Suppressor macrophage treated with lipopolysaccharide for 1 hour (primary cell): ENCODE measurements at regions not wholly inside any gene's neighbourhood (a gene's known extent, or its start where the extent isn't known, plus 50 kb on each side); places are given as distances from the start of the nearest gene placed in this dataset.
"Not testable (repeated sequence)": the region's sequence is repeated elsewhere in the genome, so short reads cannot be mapped to it uniquely, and the experiment has no call there.

Experiments
- DNase-seq, 3 donors: peaks; one replicate each; pipeline ENCODE4 v3.0.0-alpha.2; 2020 to 2022

DNA sequence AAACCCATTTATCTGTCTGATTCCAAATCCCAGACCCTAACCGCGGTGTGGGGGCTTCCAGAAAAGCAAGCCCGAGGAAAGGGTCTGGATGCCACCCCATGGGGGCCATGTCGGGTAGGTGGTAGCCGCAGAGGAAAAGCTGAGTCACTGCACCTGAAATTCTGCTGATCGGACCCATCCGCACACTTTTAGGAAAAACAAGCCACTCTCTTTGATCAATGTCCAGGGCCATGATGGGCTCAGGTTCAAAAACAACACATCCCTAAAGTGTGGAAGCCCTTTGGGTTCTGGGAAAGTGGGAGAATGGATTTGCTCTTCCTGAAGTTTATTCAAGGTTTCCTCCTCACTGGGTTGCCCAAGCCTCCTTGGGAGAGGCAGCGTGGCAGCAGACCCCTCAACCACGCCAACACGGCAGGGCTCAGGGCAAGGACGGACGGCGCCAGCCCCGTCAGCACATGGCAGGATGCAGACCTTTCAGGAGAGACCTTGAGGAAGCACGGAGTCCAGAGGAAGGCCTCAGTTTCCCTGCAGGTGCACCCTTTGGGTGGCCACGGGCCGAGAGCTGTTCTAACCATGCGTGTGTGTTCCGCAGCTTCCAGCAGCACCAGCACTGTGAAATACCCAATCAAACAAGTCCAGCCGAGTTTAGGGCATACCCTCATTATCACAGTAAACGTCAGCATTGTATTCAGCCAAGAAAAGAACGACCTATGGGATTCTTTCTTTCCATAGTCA, 367.0 kb downstream of the FOXL1 start:
- no peak for DNase-seq

DNA sequence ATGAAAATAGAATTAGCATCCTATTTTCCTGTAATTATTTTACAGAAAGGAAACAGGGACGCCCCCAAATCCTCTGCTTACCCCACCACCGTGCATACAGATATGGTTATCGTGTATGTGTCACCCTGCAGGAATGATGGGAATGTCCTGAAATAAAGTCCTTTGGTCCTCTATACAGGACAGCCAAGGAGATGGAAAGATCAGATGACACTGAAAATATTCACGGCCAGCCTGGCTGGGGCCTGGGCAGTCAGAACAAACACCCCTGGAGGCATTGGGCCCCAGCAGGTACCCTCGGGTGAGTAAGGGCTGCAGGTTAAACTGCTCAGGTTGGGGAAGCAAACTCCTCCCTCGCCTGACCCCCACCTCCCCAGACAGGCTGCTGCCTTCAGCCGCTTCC, 368.0 kb downstream of the FOXL1 start:
- DNase-seq: no peak

DNA sequence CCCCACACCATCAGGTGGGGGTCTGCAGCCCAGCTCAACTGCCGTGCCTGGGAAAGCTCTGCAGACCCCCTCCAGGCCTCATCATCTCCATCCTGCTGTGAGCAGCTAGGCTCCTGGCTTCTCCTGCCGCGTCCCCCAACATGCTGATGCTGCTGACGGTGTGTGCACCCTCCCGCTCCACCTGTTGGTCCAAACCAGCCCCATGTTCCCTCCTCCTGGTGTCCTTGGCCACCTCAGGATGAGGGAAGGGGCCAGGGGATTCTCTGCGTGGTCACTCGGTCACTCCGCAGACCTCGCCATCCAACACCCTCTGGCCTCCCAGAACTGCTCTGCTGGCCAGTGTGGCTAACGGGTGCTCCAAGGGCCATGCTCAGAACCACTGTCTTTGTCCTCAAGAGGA, 368.6 kb downstream of the FOXL1 start:
- no peak for DNase-seq

DNA sequence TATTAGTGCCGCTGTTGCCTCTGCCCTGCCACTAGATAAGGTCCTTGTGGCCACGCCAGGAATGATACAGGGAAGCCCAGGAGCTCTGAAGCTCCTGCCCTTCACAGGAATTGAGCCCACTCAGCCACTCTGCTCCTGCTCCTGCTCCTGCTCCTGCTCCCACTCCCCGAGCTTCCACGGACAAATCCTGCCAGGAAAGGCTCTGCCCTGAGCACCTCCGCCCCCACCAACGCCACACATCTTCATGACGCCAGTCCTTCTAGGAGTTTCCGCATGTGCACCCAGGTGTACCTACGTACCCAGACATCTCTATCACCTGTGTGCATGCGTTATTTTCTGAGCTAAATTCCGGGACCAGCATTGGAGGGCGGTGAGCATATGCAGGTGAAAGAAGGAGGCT, 369.1 kb downstream of the C16orf95 start:
- DNase-seq: no peak

DNA sequence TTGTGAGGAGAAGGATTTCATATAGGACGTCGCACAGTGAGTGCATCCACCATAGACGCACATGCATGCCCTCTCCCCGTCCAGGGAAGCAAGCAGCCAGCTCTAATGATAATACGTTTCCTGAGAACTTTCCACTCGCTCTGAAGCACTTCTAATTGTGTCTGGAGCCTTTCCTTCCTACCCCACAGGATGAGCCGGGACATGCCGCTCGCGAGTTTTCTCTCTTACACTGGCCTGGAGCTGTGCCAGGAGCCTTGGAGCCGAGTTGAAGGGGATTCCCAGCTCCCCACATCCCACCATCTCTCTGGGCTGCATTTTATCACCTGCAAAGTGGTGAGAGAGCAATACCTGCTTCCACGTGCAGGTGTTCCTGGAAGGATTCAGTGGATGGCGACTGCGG, 368.1 kb downstream of the C16orf95 start:
- no peak for DNase-seq

DNA sequence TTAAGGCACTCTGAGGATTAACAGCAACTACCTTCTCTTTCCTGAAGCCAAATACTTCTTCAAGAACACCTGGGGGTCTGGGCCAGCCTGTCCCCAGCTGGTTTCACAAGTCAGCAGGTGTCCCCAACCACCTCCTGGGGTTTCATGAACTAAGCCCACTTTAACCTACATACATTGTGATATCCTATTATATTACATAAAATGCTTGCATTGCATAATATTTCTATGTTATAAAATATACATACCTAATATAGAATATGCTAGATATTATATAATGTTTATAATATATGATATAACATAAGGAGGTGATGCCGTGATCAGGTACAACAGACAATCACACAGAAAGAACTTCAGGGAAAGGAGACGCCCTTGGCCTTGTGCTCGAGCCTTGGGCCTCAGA, 367.6 kb downstream of the C16orf95 start:
- DNase-seq: no peak

DNA sequence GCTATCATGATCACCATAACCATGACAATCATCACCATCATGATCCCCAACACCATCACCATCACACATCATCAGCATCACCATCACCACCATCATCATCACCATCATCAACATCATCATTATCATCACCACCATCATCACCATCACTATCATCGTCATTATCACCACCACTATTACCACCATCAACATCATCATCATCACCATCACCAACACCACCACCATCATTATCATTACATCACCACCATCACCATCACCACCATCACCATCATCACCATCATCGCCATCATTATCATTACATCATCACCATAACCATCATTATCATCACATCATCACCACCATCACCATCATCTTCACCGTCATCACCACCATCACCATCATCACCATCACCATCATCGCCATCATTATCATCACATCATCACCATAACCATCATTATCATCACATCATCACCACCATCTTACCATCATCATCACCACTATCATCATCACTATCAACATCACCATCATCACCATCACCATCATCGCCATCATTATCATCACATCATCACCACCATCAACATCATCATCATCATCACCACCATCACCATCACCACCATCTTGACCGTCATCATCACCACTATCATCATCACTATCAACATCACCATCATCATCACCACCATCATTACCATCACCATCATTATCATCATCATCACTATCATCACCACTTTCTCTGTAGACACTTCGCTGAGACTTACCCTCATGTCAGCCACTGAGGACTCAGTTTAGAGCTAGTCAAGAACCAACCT, 366.0 kb downstream of the C16orf95 start:
- DNase-seq: no peak

DNA sequence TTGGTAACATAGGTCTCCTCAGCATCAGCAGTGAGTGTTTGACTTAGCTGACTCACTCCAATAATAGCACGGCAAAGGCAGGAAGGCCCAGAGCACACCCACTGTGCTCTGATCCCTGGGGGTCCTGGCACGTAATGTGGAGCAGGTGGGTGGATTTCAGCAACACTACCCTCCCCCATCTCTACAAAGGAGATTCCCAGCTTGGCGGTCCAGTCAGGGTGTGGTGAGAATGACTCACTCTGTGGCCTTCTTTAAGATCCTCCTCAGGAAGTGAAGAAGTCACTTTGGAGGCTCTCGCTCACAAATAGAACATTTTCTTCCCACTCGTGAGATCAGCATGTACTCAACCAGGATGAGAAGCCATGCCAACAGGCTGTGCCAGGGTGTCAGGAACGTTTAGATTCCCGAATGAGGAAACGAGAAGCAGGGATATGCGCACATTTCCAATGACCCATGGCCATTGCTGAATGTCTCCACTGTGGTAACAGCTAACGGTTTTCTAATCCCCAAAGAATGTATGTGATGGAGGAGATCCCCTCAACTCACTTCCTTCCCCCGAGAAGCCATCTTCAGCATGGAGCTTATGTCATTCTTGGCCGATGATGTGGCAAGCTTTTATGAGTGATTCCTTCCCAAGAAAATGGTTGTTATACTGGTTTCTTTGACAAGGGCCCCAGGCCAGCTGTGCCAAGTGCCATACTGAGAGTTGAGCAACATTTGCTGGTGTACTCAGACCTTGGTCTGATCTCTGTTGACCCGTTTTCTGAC, 365.2 kb downstream of the C16orf95 start:
- peak; percentile 46 to 75 (median 60) for DNase-seq

DNA sequence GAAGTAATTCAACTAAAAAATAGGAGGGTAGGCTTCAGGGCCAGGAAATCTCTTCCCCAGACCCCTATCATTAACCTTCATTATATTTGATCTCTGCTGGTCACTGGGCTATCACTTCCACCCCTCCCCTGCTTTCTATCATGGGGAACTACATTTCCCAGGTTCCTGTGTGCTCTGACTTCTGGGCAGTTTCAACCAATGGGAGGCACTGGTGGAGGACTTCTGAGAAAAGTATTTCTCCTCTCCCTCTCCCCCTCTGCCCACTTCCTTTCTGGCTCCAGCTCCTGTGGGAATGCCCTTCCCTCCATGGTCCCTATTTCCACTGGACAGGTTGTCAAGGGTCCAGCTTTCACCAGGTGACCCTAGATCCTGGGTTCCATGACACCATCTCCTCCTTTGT, 364.4 kb downstream of the C16orf95 start:
- DNase-seq: no peak

DNA sequence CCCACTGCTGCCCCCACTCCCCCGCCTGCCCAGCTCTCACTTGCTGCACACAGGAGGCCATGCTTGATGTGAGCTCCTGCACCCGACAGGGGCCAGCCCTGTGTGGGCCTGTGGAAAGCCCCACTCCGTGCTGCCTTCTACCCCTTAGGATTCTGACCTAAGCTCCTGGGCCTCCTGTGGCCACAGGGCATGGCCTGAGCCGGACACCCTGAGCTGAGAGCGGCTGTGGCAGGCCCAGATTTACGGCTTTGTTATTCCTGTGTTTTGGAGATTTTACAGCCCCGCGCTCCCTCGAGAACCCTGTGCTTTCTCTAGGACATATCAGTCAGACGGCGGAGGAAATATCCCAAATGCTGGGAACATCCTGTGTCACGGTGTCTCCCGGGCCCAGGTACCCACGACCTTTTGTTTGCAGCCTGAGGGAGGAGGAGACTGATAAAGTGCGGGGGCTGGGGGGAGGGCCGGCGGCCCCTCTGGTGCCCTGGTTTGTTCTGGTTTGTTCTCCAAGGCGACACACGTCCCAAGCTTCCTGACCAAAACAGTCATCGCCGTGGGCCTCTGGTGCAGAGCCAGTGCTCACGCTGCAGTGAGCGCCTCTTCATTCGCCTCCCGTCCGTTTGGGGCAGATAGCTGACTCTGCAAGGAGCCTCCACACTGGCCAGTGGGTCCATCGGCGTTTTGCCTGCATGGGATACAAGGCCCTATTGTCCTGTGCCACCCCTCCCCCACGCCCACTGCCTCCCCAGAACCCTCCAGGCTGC, 363.4 kb downstream of the C16orf95 start:
- DNase-seq: no peak

DNA sequence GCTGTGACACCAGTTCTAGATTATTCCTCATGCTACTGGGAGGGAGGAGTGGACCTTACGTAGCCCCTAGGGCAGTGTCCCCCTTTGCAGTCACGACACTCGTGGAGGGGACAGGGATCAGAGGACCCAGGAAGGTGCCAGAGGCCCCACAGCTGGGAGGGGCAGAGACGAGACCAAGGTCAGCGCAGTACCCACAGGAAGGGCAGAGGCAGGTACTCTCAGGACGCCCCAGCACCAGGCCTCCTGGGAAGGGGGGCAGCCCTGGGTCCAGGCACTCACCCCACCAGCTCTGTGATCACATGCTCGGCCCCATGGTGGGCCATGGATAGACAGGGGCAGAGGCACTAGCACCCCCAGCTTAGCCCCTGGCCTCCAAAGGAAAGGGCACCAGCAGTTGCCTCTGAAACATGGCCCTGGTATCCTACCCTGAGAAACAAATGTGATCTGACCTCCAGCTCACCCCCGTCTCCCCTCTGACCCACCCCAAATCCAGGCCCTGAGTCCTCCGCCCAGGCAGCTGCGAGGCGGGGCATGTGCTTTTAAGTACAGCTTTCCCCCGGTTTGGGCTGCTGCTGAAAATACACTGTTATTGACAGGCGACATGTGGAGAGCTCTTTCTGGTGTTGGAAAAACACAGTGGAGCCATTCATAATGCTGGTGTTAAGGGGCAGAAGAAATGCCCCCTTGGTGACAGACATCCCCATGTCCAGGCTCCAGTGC, 361.9 kb downstream of the C16orf95 start:
- DNase-seq: no peak

DNA sequence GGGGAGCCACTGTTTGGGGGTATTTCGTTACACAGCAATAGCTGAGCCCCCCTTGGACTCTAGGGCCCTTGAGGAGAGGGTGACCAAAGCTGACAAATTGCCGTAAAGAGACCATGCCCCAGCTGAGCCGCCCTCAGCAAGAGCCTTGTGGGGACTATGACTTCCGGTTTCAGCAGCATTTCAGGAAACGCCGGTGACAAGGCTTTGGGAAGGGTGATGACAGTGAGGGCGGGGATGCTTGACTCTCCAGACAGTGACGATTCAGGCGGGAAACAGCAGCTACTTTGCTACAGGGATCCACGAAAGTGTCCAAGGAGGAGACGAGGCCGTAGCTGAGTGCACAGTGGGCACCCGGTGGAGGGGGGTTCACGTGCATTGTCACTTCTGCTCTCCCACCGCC, 360.8 kb downstream of the C16orf95 start:
- peak; percentile 35 to 54 (median 39) for DNase-seq

DNA sequence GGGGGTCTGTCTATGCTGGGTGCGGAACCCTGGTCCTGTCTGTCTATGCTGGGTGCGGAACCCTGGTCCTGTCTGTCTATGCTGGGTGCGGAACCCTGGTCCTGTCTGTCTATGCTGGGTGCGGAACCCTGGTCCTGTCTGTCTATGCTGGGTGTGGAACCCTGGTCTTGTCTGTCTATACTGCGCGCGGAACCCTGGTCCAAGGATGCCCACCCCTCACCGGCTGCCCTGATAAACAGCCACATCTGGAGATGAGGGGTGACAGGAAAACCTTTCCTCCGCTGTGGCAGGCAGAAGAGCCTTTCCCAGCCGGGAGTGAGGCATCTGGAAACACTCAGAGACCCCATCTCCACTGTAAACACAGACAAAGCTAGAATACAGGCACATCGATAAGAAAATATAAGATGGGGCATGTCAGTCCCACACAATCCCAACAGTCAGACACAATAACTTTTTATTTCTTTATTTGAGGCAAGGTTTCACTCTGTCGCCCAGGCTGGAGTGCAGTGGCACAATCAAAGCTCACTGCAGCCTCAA, 359.5 kb downstream of the C16orf95 start:
- DNase-seq: not testable (repeated sequence)

DNA sequence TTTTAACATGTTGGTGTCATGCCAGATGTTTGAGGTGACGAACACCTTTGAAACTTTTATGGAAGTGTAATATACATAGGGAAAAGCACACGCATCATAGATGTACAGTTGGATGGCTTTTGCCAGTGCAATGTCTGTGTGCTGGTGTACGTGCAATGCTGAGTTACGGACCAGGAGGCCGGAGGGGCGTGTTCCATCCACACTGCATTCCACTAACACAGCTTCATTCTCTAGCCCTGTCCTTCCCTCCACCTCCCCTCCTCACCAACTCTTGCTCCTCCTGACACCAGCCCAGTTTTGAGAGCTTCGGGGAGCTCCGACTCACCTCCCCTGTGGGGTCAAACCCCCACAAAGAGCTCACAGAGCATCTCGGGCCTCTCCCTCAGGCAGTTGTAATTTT, 358.8 kb downstream of the C16orf95 start:
- DNase-seq: no peak

DNA sequence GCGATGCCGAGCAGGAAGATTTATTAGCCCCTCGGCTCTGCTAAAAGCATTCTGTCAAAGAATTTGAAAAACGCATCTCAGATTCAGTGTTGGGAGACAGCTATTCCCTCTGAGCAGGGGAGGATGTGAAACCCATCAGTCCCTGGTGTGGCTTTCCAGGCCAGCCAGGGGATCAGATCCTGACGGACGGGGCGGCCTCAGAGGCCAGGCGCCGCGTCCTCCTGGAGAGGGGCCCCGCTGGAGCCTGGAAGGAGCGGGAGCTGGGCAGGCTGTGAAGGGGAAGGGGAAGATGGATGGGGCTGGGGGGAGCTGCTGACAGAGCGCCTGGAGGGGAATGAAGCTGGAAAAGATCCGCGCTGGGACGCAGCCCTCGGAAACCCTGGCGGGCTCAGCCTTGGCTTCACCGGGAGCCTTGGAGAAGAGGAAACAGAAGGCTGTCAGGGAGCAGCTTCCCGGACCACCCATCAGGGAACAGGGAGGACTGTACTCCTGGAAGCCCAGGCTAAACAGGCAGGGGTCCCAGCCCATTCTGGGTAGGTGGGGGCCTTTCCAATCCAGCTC, 358.0 kb downstream of the C16orf95 start:
- no peak for DNase-seq

DNA sequence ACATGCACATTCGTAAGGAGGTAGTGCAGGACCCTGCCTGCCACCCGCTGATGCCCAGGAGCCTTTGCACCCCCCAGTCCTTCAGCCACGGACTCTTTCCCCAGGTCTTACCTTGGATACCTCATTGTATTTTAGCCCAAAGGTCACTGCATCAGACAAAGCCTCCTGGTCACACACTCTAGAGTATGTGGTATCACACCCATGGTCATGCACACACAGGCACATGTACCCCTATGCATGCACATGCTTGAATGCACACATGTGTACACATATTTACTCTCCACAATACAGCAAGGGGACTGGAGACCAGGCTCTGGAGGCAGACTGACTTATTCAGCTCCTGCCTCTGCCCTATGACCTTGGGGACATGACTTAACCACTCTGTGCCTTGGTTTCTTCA, 357.5 kb downstream of the C16orf95 start:
- no peak for DNase-seq

DNA sequence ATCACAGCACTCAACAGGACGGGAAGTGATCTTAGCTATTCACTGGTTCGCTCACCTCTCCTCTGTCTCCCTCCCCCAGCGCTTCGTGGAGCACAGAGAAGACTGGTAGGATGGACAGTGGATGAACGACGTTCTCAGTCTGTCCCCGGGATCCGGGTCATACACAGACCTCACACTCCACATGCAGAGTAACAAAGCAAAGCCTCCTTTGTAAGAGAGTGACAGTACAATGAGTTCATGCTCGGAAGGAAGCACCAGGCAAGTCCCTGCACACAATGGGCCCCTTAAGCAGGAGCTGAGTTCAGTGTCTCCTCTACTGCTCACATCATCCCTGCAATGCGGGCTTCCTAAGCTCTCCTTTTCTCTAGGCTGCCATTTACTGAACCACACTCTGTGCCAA, 356.9 kb downstream of the C16orf95 start:
- DNase-seq: no peak

DNA sequence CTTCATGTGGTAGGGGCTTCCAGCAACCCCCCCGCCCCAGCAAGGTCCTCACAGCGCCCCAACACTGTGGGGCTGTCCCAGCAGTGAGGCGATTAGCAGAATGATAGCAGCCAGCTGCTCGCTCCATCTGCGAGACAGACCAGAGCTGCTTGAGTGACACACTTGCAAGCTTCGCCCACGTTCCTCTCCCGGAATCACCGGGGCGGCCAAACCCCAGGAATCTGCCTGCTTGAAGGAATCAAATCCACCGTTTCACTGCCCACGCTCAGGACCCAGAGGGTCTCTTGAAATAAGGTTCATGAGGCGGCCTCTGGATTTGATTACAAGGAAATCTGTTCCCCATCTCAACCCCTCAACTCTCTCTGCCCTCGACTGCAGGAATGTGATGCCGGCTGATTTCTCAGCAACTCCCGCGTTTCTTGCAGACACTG, 356.0 kb downstream of the C16orf95 start:
- no peak for DNase-seq

DNA sequence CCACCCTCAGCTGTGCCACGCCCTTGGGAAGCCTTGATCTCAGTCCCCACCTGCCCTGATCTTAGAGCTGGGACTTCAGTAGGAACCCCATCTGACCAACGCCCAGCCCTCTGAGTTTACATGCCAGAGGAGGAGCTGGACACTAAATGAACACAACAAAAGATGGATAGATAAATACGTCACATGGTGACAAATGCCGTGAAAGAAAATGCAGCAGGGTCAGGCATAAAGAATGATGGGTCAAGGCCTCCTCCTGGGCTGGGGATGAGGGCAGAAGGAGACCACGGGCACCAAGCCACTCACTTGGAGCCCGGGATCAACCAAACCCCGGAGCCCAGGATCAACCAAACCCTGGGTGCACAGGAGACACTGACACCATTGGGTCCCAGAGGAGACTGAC, 354.9 kb downstream of the C16orf95 start:
- DNase-seq: no peak

DNA sequence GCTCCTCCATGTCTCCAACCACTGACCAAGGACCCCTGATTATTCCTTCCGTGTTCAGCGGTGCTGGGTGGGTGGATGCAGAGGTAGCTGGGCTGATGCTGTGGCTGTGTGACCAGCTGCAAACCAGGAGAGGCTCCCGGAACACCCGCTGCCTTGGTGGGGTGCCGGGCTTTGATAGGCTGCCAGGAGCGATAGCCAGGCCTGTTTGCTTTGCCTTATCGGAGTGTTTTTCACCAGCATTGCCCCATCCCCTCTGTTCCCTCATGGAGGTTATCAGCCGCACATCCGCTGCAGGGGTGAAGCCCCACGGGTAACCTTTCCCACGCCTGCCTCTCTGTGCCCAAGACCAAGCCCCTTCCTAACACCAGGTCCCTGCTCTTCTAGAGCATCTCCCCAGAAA, 354.3 kb downstream of the C16orf95 start:
- no peak for DNase-seq
